ENCODE measurements at regions not wholly inside any gene's neighbourhood (a gene's known extent, or its start where the extent isn't known, plus 50 kb on each side); places are given as distances from the start of the nearest gene placed in this dataset.
A peak's percentile ranks its signal among the peaks of the same experiment; 100 is the strongest.
"Not testable (repeated sequence)": the region's sequence is repeated elsewhere in the genome, so short reads cannot be mapped to it uniquely, and the experiment has no call there.

DNA sequence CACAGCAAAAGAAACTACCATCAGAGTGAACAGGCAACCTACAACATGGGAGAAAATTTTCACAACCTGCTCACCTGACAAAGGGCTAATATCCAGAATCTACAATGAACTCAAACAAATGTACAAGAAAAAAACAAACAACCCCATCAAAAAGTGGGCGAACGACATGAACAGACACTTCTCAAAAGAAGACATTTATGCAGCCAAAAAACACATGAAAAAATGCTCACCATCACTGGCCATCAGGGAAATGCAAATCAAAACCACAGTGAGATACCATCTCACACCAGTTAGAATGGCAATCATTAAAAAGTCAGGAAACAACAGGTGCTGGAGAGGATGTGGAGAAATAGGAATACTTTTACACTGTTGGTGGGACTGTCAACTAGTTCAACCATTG is 207.8 kb downstream of the USP6NL start:
- not testable (repeated sequence) for H3K4me3 ChIP-seq (ENCODE audit: low read depth, low read length); DNase-seq (ENCODE audit: low read depth)

DNA sequence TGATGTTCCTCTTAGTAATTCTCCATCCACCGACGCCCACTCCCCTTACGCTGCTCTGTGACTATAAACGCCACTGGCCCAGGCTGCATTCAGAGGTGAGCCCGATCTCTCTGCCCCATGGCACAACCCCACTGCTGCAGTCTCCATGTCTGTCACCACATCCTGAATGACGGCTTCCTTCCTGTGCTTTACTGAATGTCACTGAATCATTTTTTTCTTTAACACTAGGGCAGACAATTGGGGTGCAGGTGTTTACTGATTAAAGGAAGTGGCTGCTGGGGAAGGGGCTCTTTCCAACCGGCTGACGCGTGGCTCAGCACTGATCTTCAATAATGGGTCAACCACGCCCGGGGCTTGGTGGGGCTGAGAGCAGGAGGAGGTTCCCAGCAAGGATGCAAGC is 208.3 kb downstream of the USP6NL start:
- TF ChIP-seq, protein P1, sequence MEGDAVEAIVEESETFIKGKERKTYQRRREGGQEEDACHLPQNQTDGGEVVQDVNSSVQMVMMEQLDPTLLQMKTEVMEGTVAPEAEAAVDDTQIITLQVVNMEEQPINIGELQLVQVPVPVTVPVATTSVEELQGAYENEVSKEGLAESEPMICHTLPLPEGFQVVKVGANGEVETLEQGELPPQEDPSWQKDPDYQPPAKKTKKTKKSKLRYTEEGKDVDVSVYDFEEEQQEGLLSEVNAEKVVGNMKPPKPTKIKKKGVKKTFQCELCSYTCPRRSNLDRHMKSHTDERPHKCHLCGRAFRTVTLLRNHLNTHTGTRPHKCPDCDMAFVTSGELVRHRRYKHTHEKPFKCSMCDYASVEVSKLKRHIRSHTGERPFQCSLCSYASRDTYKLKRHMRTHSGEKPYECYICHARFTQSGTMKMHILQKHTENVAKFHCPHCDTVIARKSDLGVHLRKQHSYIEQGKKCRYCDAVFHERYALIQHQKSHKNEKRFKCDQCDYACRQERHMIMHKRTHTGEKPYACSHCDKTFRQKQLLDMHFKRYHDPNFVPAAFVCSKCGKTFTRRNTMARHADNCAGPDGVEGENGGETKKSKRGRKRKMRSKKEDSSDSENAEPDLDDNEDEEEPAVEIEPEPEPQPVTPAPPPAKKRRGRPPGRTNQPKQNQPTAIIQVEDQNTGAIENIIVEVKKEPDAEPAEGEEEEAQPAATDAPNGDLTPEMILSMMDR (conservative IDR thresholded peaks at IDR 0.05; ENCODE audit: low read depth, low read length): no peak
- no peak for DNase-seq (ENCODE audit: low read depth)
- H3K4me3 ChIP-seq (ENCODE audit: low read depth, low read length): no peak overlapping the region

DNA sequence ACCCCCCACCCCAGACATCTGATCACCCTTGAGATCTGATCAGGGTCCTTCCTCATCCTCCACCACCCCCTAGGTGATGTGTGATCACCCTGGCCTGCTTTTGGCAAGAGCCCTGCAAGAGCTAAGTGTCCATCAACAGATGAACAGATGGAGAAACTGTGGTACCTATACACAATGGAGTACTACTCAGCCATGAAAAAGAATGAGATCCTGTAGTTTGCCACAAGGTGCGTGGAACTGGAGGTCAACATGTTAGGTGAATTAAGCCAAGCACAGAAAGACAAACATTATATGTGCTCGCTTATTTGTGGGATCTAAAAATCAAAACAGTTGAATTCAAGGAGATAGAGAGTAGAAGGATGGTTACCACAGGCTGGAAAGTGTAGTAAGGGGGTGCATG is 209.1 kb downstream of the USP6NL start:
- TF ChIP-seq, protein P1 (conservative IDR thresholded peaks at IDR 0.05; ENCODE audit: low read depth, low read length): no peak
- no peak overlapping the region for H3K4me3 ChIP-seq (ENCODE audit: low read depth, low read length)
- DNase-seq (ENCODE audit: low read depth): no peak

DNA sequence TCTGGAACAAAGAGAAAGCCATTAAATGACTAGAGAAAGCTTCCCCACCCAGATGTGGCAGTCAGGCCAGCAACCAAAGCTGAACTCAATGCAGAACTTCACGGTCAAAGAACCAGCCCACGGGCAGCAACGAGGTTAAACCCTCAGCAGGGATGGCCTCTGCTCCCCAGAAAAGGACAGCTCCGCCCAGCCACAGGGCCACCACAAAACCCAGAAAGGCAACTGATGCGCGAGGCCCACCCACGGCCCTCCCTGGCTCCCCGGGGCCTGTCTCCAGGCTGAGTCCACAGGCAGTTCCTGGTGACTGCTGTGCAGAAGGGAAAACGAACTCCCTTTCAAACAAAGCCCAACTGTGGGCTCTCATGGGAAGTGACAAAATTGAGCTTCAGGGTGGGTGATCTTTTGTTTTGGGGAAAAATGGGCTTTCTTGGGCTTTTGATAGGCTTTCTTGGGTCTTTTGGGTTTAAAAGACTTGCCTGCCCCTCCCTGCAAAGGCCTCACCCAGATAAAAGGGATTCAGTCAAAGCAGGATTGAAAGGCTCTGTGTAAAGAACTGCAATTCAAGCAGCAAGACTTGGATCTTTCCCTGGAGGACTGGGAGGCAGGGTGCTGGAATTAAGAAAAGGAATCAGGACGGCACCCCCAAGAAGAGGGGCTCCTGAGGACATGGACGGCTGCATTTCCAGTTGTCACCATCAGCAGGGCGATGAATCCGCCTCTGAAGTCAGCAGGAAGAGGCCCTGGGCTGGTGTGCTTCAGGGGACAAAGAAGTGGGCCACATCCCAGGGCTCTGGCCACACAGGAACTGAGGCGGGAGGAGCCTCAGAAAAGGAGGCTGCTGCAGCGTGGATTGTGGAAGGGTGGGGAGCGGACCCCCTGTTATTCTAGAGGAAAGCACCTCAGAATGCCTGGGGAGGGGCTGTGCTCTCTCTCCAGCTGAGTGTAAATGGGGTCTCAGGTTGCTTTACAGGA is 209.9 kb downstream of the USP6NL start:
- TF ChIP-seq, protein P1 (conservative IDR thresholded peaks at IDR 0.05; ENCODE audit: low read depth, low read length): no peak
- DNase-seq (ENCODE audit: low read depth): no peak

DNA sequence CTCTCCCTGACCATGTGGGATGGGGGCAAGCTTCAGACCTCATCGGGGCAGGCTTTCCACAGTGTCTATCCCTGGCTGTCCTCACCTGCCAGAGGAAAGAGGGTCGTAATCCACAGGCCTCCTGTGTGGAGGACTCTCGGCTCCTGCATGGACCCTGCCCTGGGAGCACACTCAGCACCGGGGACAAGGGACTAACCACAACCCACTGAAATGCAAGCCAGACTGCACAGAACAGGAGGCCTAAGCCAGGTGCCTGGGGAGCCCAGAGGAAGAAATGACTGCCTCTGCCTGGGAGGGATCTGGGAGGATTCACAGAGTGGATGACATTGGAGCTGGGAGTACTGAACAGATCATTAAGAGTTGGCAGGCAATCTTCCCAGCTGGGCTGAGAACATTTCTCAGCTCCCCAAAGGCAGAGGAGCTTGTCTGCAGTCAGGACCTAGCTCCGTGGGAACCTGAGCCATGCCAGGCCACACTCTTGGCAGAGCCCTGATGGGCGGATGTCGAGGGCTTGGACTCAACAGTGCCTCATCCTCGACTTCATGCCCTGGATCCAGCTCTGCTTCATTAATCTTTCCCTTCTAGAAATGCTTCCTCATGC is 213.4 kb downstream of the USP6NL start:
- TF ChIP-seq, protein P1 (conservative IDR thresholded peaks at IDR 0.05; ENCODE audit: low read depth, low read length): no peak
- H3K4me3 ChIP-seq (ENCODE audit: low read depth, low read length): no peak overlapping the region
- DNase-seq (ENCODE audit: low read depth): peak; percentile 5

More for the DNA sequence above, 209.9 kb downstream of the USP6NL start:
- no peak overlapping the region for H3K4me3 ChIP-seq (ENCODE audit: low read depth, low read length)

DNA sequence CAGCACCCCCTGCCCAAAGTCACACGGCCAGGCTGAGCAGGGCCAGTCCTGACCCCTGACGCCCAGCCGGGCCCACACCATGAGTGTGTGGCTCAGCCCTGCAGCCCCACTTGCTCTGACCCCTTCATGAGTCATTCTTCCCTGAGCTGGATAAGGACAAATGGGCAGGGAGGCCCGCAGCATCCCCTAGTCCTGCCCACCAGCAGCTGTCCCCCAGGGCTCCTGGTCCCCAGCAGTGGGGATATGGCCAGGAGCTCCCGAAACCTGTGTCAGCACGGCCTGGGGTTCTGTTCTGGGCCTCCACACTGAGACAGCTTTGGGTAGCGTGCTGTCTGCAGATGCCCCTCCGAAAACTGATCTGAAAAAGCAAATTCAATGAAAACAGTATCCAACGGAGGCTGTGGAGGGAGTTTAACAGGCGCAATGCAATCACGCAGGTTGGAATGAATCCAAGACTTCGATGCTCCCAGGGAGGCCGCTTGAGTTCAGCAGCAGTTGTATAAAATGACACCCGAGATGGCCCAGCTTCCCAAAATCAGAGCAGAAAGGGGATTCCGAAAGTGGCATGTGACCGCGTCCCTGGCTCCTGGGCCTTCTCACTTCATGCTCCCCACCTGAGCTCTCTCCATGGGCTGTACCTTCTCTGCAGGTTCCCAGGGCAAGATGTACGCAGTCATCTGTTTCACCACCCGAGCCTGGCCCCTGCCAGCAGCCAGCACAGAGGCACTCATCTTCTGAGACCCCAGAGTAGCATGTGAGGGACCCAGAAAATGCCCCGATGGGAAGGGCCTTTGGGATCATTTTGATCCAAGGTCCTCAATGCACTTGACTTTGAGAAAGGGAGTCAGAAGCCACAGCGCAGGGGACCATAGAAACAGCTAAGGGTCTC is 214.1 kb downstream of the USP6NL start:
- DNase-seq (ENCODE audit: low read depth): no peak
- no peak overlapping the region for H3K4me3 ChIP-seq (ENCODE audit: low read depth, low read length)
- TF ChIP-seq, protein P1 (conservative IDR thresholded peaks at IDR 0.05; ENCODE audit: low read depth, low read length): no peak

All from choroid plexus epithelial cell (primary cell).